ENCODE measurements at regions not wholly inside any gene's neighbourhood (a gene's known extent, or its start where the extent isn't known, plus 50 kb on each side); places are given as distances from the start of the nearest gene placed in this dataset.
"Not testable (repeated sequence)": the region's sequence is repeated elsewhere in the genome, so short reads cannot be mapped to it uniquely, and the experiment has no call there.

DNA sequence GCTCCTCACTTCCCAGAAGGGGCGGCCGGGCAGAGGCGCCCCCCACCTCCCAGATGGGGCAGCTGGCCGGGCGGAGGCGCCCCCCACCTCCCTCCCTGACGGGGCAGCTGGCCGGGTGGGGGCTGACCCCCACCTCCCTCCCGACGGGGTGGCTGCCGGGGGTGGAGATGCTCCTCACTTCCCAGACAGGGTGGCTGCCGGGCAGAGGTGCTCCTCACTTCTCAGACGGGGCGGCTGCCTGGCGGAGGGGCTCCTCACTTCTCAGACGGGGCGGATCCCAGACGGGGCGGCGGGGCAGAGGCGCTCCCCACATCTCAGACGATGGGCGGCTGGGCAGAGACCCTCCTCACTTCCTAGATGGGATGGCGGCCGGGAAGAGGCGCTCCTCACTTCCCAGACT lies 177.4 kb upstream of the FLRT2 start:
- H3K4me1 Mint-ChIP-seq (ENCODE audit: low read depth); ATAC-seq (replicated peaks in 1 of 2); H3K4me3 Mint-ChIP-seq: not testable (repeated sequence)

DNA sequence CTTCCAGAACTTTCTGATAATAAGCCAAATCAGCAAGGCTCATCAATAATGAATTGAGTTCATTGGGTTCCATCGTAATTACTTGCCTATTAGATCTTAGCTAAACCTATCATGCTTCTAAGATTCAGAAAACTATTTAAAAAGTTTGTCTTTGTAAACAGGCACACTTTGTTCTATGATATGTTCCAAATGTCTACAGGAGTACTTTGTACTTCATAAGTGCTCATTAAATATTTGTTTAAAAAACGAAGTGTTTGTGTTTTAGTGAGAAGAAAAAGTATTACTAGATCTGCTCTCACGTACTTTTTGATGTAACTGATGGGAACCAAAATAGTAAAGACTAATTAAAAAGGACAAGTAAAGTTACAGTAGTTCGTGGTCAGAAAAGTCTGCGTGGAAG lies 172.8 kb upstream of the FLRT2 start:
- no peak overlapping the region for H3K4me3 Mint-ChIP-seq
- peaks cover 3 to 5% of the 10 kb centered on the region in 2 donors for H3K9me3 Mint-ChIP-seq
- H3K4me1 Mint-ChIP-seq (ENCODE audit: low read depth) = no peaks in the 10 kb centered on the region
- H3K36me3 Mint-ChIP-seq (ENCODE audit: insufficient read depth in 2 of 2) = peaks cover 0 to 3% of the 10 kb centered on the region in 2 donors
- DNase-seq = no peak
- no peak overlapping the region for H3K27ac Mint-ChIP-seq
- no peak for ATAC-seq (replicated peaks in 1 of 2)
- H3K27me3 Mint-ChIP-seq (ENCODE audit: low read depth) = no peaks in the 10 kb centered on the region

More for the DNA sequence above, 177.4 kb upstream of the FLRT2 start:
- H3K36me3 Mint-ChIP-seq (ENCODE audit: insufficient read depth in 2 of 2); H3K9me3 Mint-ChIP-seq; DNase-seq; H3K27me3 Mint-ChIP-seq (ENCODE audit: low read depth); H3K27ac Mint-ChIP-seq: not testable (repeated sequence)

DNA sequence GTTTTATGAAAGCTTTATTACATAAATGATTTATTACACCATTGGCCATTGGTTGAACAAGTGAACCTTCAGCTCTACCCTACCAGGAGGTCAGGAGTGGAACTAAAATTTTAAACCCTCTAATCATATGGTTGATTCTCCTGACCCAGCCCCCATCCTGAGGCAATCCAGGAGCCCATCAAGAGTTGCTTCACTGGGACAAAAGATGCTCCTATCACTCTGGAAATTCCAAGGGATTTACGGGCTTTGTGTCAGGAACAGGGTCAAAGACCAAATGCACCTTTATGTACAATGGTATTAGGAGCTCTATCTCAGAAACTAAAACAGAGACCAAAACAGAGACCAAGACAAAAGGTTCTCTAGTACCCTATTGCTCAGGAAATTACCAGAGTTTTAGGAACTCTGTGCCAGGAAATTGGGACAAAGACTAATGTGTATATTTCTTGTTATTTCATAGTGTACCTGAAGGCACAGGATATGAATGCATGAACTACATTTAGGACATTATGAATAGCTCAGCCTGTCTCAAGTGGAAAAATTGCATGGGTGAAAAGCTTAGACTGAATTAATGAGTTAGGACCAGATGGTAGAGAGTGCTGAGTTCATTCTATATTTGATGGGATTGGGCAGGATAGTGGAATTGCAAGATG lies 171.7 kb upstream of the FLRT2 start:
- ATAC-seq (replicated peaks in 1 of 2) (no peak), DNase-seq (no peak)
- Mint-ChIP-seq H3K27ac (no peak overlapping the region), H3K36me3 (ENCODE audit: insufficient read depth in 2 of 2) (peaks cover 0 to 3% of the 10 kb centered on the region in 2 donors), H3K27me3 (ENCODE audit: low read depth) (no peaks in the 10 kb centered on the region), H3K4me3 (no peak overlapping the region), H3K4me1 (ENCODE audit: low read depth) (no peaks in the 10 kb centered on the region), H3K9me3 (peaks cover 3 to 5% of the 10 kb centered on the region in 2 donors)

DNA sequence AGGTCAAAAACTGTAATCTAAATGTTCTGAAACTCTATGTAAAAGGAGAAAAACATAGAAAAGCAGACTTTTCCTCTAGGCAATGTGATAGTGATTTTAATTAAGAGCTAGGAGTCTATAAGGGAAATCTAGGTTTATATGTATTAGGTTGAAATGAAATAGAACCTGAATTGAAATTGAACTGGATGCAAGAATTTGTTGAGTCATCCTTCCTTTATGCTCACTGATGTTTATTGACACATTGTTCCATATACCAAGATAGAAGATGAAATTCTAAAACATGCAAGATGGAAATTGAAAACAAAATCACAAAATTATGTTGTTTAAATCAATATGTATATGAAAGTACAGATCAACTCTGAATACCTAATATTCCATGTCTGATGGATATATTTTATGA lies 170.4 kb upstream of the FLRT2 start:
- Mint-ChIP-seq H3K4me1 (ENCODE audit: low read depth) (no peaks in the 10 kb centered on the region), H3K27ac (no peak overlapping the region), H3K4me3 (no peak overlapping the region), H3K27me3 (ENCODE audit: low read depth) (no peaks in the 10 kb centered on the region), H3K36me3 (ENCODE audit: insufficient read depth in 2 of 2) (no peaks in the 10 kb centered on the region), H3K9me3 (peaks cover 0 to 3% of the 10 kb centered on the region in 2 donors)
- ATAC-seq (replicated peaks in 1 of 2) = no peak
- DNase-seq = no peak

DNA sequence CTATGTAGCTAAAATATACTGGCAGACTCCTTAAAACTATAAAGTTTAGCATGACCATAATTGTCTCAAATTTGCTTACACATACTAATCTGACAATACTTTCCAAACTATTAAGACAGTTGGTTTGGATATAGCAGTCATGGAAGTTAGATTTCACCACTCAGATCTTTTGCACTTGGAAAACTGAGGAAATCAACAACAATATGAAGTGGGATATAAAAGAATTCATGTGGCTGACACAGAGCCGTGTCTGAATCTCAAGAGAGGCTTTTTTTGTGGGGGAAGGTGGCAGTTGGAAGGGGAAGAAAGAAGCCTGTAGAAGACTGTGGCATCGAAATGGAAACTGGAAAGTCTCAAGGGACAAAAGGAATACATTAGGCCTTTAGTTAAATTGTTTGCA lies 166.6 kb upstream of the FLRT2 start:
- Mint-ChIP-seq H3K9me3 (peaks cover 4 to 7% of the 10 kb centered on the region in 2 donors), H3K4me3 (no peak overlapping the region), H3K27ac (no peak overlapping the region), H3K27me3 (ENCODE audit: low read depth) (no peaks in the 10 kb centered on the region), H3K36me3 (ENCODE audit: insufficient read depth in 2 of 2) (no peaks in the 10 kb centered on the region), H3K4me1 (ENCODE audit: low read depth) (no peaks in the 10 kb centered on the region)
- DNase-seq (no peak), ATAC-seq (replicated peaks in 1 of 2) (no peak)

DNA sequence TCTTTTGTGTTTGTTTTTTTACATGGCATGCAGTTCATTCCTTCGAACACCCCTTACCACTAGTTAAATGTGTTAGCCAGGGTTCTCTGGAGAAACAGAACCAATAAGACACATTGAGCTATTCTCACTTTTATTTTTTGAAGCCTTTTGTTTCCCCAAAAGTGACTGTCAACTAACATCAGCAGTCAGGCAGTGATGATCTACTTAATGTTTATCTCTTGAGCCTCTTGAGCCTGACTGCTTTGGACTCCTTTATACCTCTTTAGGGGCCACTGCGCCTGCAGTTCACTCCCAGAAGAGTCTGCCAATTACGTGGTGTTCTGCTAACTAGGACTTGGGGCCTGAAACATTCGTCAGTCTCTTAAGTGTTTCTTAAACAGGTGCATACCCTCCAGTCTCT lies 163.7 kb upstream of the FLRT2 start:
- no peaks in the 10 kb centered on the region for H3K4me1 Mint-ChIP-seq (ENCODE audit: low read depth)
- H3K27ac Mint-ChIP-seq = no peak overlapping the region
- peaks cover 15 to 16% of the 10 kb centered on the region in 2 donors for H3K9me3 Mint-ChIP-seq
- H3K36me3 Mint-ChIP-seq (ENCODE audit: insufficient read depth in 2 of 2) = no peaks in the 10 kb centered on the region
- DNase-seq (no peak), ATAC-seq (replicated peaks in 1 of 2) (no peak)
- H3K4me3 Mint-ChIP-seq = no peak overlapping the region
- H3K27me3 Mint-ChIP-seq (ENCODE audit: low read depth) = no peaks in the 10 kb centered on the region

DNA sequence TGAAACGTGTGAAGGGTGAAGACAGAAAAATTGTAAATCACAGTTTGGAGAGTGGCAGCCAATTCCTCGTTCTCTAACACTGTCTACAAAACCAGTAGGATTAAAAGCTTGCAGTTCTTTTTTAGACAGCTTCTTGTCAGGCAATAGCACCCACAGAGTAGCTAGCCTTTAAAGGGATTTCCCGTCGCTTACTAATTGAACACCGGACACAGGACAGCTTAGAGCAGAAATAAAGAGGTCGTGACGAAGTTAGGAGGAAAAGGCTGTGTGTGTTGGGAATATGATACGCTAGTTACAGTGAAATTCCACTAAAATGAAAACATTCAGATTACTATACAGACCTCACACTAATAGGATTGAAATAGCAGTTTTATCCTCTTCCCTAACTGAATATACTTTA lies 149.1 kb upstream of the FLRT2 start:
- no peak for ATAC-seq (replicated peaks in 1 of 2)
- no peaks in the 10 kb centered on the region for H3K9me3 Mint-ChIP-seq
- no peak overlapping the region for H3K27ac Mint-ChIP-seq
- no peaks in the 10 kb centered on the region for H3K36me3 Mint-ChIP-seq (ENCODE audit: insufficient read depth in 2 of 2)
- no peaks in the 10 kb centered on the region for H3K4me1 Mint-ChIP-seq (ENCODE audit: low read depth)
- DNase-seq = no peak
- H3K27me3 Mint-ChIP-seq (ENCODE audit: low read depth) = no peaks in the 10 kb centered on the region
- no peak overlapping the region for H3K4me3 Mint-ChIP-seq

DNA sequence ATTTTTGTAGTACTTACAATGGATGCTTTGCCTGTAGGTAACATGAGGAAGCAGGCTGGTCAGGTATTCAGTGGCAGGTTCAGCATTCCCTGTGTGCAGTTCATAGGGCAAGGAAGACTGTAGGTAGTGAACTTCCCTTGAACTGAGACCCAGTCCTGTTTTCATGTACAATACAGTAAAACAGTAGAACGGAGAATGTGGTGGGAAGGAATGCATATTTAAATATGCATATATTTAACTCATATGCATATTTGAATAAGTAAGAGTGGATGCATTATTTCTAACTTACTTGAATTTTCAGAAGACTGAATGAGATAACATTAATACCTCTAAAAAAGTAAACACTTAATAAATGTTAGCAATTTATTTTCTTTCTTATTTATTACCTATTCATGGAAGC lies 147.6 kb upstream of the FLRT2 start:
- no peak for DNase-seq
- no peak overlapping the region for H3K27ac Mint-ChIP-seq
- H3K4me3 Mint-ChIP-seq = no peak overlapping the region
- no peaks in the 10 kb centered on the region for H3K9me3 Mint-ChIP-seq
- no peaks in the 10 kb centered on the region for H3K27me3 Mint-ChIP-seq (ENCODE audit: low read depth)
- H3K36me3 Mint-ChIP-seq (ENCODE audit: insufficient read depth in 2 of 2) = no peaks in the 10 kb centered on the region
- H3K4me1 Mint-ChIP-seq (ENCODE audit: low read depth) = no peaks in the 10 kb centered on the region
- no peak for ATAC-seq (replicated peaks in 1 of 2)

DNA sequence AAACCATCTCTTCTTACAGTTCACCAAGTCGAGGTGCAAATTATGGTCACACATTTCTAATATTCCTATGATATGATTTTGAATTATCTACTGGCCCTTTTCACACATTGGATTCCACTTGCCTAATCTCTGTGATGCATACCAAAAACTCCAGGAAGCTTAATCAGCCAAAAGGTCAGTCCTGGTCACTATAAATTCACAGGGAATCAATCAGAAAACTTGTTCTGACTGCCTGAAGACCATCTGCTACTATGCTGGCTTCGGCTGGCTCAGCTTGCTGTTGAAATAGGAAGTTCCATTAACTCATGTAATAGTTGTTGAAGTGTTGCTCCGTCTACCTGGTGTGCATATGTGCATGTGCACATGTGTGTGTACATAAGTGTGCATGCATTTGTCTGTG lies 142.8 kb upstream of the FLRT2 start:
- no peak overlapping the region for H3K4me3 Mint-ChIP-seq
- no peaks in the 10 kb centered on the region for H3K4me1 Mint-ChIP-seq (ENCODE audit: low read depth)
- DNase-seq = no peak
- peaks cover 0 to 2% of the 10 kb centered on the region in 2 donors for H3K9me3 Mint-ChIP-seq
- H3K36me3 Mint-ChIP-seq (ENCODE audit: insufficient read depth in 2 of 2) = no peaks in the 10 kb centered on the region
- no peak overlapping the region for H3K27ac Mint-ChIP-seq
- H3K27me3 Mint-ChIP-seq (ENCODE audit: low read depth) = no peaks in the 10 kb centered on the region
- ATAC-seq (replicated peaks in 1 of 2) = no peak

DNA sequence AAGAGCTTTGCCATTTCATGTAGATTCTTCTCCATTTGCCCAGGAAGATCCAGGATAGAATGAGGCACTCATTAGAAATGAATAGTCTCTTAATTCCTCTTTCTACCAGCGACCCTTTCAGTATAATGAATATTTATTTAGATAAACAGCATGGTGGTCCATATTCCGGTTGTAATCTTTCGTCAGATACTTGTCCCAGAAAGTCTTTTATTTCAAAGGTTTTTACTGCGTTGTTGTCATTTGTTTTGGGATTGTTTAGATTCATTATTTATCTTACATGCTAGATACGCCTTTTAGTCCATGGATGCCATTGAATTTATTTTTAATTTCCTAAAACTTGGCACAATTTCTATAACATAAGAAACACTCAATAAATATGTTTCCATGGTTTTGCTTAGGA lies 139.7 kb upstream of the FLRT2 start:
- no peak overlapping the region for H3K4me3 Mint-ChIP-seq
- no peak for DNase-seq
- no peaks in the 10 kb centered on the region for H3K36me3 Mint-ChIP-seq (ENCODE audit: insufficient read depth in 2 of 2)
- H3K4me1 Mint-ChIP-seq (ENCODE audit: low read depth) = no peaks in the 10 kb centered on the region
- no peak overlapping the region for H3K27ac Mint-ChIP-seq
- ATAC-seq (replicated peaks in 1 of 2) = no peak
- no peaks in the 10 kb centered on the region for H3K27me3 Mint-ChIP-seq (ENCODE audit: low read depth)
- peaks cover 0 to 2% of the 10 kb centered on the region in 2 donors for H3K9me3 Mint-ChIP-seq

DNA sequence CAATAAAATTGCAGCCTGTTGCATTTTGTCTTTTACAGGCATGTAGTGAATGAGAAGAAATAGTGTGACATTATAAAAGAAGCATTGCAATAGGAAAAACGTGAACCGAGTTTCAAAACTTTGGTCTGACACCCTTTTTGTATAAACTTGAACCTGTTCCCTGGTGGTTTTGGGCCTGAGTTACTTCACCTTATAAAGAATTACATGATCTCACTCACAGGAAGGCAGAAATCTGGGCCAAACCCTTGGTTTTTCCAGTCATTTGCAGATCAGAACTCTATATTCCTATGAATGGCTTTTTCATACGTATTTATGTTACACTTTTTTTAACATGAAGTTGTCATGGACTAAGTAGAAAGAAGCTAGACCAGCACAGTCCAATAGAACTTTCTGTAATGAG lies 138.5 kb upstream of the FLRT2 start:
- no peak overlapping the region for H3K4me3 Mint-ChIP-seq
- H3K4me1 Mint-ChIP-seq (ENCODE audit: low read depth) = no peaks in the 10 kb centered on the region
- no peaks in the 10 kb centered on the region for H3K36me3 Mint-ChIP-seq (ENCODE audit: insufficient read depth in 2 of 2)
- DNase-seq (no peak), ATAC-seq (replicated peaks in 1 of 2) (no peak)
- H3K27me3 Mint-ChIP-seq (ENCODE audit: low read depth) = no peaks in the 10 kb centered on the region
- peaks cover 0 to 2% of the 10 kb centered on the region in 2 donors for H3K9me3 Mint-ChIP-seq
- H3K27ac Mint-ChIP-seq = no peak overlapping the region

DNA sequence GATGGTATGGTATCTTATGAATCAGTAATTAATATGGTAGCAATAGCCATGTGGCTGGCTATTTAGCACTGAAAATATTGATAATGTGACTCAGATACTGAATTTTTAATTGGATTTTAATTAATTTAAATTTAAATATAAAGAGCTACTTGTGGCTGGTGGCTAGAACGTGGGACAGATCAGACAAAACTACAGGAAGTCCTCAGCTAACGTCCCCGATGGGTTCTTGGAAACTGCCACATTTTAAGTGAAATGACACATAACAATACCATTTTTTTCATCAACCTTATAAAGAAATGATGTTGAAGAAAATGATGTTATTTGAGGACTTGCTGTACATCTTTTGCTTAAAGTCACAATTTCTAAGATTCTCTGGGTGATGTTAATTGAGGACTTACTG lies 138.1 kb upstream of the FLRT2 start:
- Mint-ChIP-seq H3K9me3 (peaks cover 0 to 2% of the 10 kb centered on the region in 2 donors), H3K27ac (no peak overlapping the region), H3K4me3 (no peak overlapping the region), H3K36me3 (ENCODE audit: insufficient read depth in 2 of 2) (no peaks in the 10 kb centered on the region), H3K27me3 (ENCODE audit: low read depth) (no peaks in the 10 kb centered on the region), H3K4me1 (ENCODE audit: low read depth) (no peaks in the 10 kb centered on the region)
- ATAC-seq (replicated peaks in 1 of 2) (no peak), DNase-seq (no peak)

DNA sequence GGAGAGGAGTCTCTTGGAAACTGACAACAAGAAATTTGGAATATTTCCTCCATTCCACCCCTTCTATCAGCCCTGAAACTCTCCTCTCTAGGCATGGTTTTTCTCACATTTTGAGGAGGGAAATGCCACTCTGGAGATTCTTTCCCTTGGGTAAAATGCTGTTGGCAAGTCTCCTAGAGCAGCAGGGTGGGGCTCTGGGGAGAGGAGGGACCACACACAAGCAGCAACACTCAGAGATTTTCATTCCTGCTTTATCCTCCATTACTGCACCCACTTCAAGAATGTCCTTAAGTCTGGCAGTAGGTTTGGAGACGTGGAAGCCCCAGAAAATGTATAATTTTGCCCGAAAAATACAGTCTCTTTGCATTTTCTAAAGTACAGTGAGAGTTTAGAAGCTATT lies 130.8 kb upstream of the FLRT2 start:
- Mint-ChIP-seq H3K4me1 (ENCODE audit: low read depth) (no peaks in the 10 kb centered on the region), H3K36me3 (ENCODE audit: insufficient read depth in 2 of 2) (no peaks in the 10 kb centered on the region), H3K4me3 (no peak overlapping the region), H3K9me3 (peaks cover 5 to 11% of the 10 kb centered on the region in 2 donors), H3K27me3 (ENCODE audit: low read depth) (no peaks in the 10 kb centered on the region), H3K27ac (no peak overlapping the region)
- ATAC-seq (replicated peaks in 1 of 2) (no peak), DNase-seq (no peak)

DNA sequence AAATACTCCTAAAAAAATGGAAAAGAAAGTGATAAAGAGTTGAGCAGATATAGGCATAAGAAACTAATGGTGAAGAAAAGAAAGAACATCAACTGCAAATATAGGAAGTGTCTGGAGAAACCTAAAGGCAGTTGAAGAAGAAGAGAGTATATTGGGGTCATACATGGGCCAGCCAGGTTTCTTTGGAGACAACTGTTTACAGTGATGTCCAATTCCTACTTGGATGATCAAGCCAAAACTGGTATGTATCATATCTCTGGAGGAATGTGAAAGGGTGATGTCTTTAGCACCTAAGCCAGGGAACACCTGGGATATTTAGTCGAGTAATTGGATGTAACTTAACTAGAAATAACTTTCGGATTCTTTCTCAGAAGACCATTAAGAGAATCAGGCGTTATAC lies 129.3 kb upstream of the FLRT2 start:
- Mint-ChIP-seq H3K36me3 (ENCODE audit: insufficient read depth in 2 of 2) (no peaks in the 10 kb centered on the region), H3K27me3 (ENCODE audit: low read depth) (no peaks in the 10 kb centered on the region), H3K27ac (no peak overlapping the region), H3K4me3 (no peak overlapping the region), H3K4me1 (ENCODE audit: low read depth) (no peaks in the 10 kb centered on the region), H3K9me3 (peaks cover 5 to 17% of the 10 kb centered on the region in 2 donors)
- DNase-seq = no peak
- ATAC-seq (replicated peaks in 1 of 2) = no peak

Data from activated T-cell treated with anti-CD3 and anti-CD28 coated beads, Interleukin-2, amount 50 U/mL, for 72 hours (primary cell).